Keratinocyte (primary cell): ENCODE measurements at regions not wholly inside any gene's neighbourhood (a gene's known extent, or its start where the extent isn't known, plus 50 kb on each side); places are given as distances from the start of the nearest gene placed in this dataset.

Source experiments
- CTCF ChIP-seq, 3 experiments: IDR thresholded peaks in 1 of 3; conservative IDR thresholded peaks in 1 of 3; optimal IDR thresholded peaks in 1 of 3; 2 replicates in 2 of 3; 3 replicates in 1 of 3; pipeline versions ENCODE3 to v1.5.1; 2011; ENCODE audit warnings: low read length in 3 of 3, mild to moderate bottlenecking in 3 of 3, moderate library complexity in 2 of 3, control low read depth in 1 of 3, inconsistent platforms in 1 of 3; ENCODE audit not compliant: insufficient read depth in 2 of 3; ENCODE audit errors: extremely low read depth in 1 of 3
- EZH2 ChIP-seq: IDR thresholded peaks from one replicate; pipeline ENCODE4 v1.6.1; 2012; ENCODE audit warnings: inconsistent platforms, mild to moderate bottlenecking, low read length, moderate library complexity

DNA sequence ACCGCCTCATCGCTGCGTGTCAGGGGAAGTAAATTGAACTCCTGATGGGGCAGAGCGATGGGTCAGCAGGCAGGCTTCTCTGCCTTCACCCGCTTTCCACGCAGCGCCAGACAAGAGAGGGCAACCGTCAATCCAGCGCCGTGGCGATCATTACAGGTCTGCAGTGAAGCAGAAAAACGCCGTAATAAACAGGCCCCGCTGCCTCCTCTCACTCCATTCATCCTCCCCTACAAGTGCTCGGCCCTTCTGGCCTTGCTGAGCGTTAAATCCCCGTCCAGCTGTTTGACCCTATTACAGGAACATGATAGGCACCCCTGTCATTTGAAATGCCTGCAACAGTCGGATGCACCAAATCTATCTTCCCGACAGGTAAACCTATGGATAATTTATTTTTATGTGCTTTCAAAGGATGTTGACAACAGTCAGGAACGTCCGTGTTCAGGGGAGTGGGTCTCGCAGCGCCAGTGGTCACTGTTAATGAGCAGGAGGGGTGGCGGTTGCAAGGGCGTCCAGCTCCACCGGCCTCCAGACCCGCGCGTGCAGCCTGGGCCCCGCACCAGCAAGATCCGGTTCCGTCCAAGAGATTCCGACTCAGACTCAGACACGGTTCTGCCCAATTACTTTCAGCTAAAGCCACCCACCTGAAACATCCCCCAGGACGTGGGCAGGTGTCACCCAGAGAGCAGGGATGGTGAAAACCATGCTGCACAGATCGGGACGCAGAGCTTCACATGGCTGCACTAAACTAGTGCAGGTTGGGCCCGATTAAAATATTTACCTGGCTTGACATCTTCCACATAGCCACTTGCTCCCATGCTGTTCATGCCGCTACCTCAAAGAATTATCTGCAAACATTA is 508.0 kb upstream of the MGMT start:
- no peak for TF ChIP-seq CTCF (optimal IDR thresholded peaks at IDR 0.05 in 1 of 3, IDR thresholded peaks at IDR 0.05 in 1 of 3, conservative IDR thresholded peaks at IDR 0.05 in 1 of 3; ENCODE audit: extremely low read depth in 1 of 3, insufficient read depth in 2 of 3, low read length in 3 of 3)
- no peak for TF ChIP-seq EZH2
